Uterus (tissue), 2 donors: ENCODE measurements at regions not wholly inside any gene's neighbourhood (a gene's known extent, or its start where the extent isn't known, plus 50 kb on each side); places are given as distances from the start of the nearest gene placed in this dataset.

Source experiments
- CTCF ChIP-seq, 4 experiments: fragments of 200-600 bp in 2 of 4; fragments of 450-650 bp in 2 of 4; sonication (generic) in 2 of 4; IDR thresholded peaks; one replicate each; pipeline ENCODE4 v1.5.1; 2016 to 2019; ENCODE audit warnings: antibody characterized with exemption in 4 of 4, mild to moderate bottlenecking in 2 of 4, moderate library complexity in 1 of 4
- POLR2A ChIP-seq, 2 donors: fragments of 450-650 bp; IDR thresholded peaks; one replicate each; pipeline ENCODE4 v1.6.1; 2016; ENCODE audit warnings: antibody characterized with exemption in 2 of 2, mild to moderate bottlenecking in 1 of 2, moderate library complexity in 1 of 2

GRCh38 chr13:79723519-79724024 lies 242.6 kb downstream of the NDFIP2 start:
- TF ChIP-seq CTCF (IDR thresholded peaks at IDR 0.05): no peak
- TF ChIP-seq POLR2A (IDR thresholded peaks at IDR 0.05): no peak
